Suppressor macrophage treated with lipopolysaccharide for 1 hour (primary cell): ENCODE measurements at regions not wholly inside any gene's neighbourhood (a gene's known extent, or its start where the extent isn't known, plus 50 kb on each side); places are given as distances from the start of the nearest gene placed in this dataset.
"Not testable (repeated sequence)": the region's sequence is repeated elsewhere in the genome, so short reads cannot be mapped to it uniquely, and the experiment has no call there.

Source experiments
- DNase-seq, 3 donors: peaks; one replicate each; pipeline ENCODE4 v3.0.0-alpha.2; 2020 to 2022

DNA sequence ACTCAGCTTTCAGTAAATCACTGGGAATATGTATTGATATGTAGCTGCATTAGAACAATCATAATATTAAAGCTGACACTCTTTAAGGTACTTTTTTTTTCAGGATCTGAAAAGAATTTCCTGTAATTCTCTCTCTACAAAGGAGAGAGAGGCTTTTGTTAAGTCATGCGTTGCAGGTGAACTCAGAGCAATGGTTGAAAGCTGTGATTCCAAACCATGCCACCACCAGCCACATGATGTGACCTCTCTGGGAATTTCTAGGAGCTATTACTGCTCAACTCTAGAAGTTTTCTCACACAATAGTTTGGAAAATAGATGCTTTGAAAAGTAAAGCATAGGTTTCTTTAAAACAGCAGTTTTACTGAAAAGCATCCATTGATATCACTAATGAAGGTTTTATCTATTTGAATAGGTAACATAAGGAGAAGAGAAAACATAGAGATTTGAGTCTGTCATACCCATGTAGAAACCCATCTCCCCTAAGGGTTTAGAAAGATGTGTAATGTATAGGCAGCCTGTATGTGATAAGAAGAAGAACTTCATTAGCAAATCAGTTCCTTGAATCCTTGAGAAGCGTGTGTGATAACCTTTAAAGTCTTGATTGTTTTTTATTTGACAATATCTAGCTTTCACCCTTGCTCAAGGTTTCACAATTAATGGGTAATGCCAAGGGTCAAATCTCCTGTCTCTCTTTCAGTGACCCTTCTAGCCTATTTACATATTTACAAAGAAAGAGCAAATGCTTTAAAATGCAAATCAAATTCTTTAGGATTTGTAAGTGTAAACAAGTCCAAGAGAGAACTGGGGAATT is 161.0 kb upstream of the ANKRD50 start:
- DNase-seq, result no peak

DNA sequence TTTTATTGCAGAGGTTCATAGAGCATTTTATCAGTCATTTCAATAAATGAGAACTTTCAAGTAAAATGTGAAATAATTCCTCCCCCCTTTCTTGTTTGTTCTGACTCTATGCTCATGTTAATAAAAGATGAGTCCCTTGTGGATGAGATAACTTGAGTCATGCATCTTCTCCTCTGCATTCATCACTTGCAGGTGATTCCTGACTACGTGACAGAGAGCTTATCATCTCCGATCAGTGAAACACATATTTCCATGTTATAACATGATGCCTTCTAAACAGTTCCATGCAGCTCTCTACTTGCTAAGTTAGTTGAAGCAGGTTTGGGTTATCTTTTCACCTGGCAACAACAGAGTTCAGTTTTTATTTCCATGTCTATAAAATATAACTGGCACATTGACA is 160.1 kb upstream of the ANKRD50 start:
- DNase-seq, result no peak

DNA sequence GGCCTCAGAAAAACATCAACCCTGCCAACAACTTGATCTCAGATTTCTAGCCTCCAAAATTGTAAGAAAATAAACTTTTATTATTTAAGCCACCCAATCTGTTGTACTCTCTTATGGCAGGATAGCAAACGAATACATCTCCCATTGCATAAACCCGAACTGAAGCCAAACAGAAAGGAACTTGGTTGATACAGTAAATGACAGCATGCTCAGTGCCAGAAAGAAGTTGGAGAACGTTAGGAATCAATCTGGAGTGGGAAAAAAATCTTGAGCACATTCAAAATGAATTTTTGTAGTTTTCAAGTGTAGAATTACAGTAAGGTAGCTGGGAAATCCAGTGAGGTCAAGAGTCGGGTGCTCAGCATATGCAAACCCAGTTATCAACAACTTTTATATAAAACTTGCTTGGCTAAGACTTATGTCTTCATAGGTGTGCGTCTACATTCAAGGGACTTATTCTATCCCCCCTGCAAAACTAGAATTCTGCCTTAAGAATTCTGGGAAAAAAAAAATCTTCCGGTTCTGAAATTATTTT is 157.5 kb upstream of the ANKRD50 start:
- DNase-seq, result no peak

DNA sequence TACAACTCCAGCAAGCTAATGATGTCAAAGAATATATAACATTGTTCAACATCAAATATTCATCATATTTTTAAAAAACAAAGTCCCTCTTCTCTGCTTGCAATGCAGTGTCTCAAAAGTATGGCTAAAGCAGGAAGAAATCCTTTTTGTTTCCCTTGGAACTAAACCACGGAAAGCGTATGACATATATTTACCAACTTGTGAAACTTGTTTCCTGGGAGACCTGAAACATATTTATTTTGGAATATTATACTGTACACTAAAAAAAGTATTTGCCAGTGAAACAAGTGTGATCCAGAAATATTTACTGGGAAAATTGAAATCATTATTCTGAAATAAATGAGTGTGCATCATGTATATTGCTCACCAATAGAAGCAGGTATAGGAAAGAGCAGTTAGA is 156.0 kb upstream of the ANKRD50 start:
- no peak for DNase-seq

DNA sequence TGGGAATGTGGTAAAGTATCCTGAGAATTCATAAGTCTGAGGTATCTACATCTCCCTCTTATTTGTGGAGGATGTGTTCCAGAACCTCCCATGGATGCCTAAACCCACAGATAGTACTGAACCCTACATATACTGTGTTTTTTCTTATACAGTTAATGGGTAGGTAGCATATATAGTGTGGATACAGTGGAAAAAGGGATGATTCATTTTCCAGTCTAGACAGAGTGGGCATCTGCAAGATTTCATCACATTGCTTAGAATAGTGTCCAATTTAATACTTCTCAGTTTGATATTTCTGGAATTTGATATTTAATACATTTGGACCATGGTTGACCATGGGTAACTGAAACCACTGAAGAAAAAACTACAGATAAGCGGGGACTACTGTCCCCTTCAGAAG is 155.0 kb upstream of the ANKRD50 start:
- no peak for DNase-seq

DNA sequence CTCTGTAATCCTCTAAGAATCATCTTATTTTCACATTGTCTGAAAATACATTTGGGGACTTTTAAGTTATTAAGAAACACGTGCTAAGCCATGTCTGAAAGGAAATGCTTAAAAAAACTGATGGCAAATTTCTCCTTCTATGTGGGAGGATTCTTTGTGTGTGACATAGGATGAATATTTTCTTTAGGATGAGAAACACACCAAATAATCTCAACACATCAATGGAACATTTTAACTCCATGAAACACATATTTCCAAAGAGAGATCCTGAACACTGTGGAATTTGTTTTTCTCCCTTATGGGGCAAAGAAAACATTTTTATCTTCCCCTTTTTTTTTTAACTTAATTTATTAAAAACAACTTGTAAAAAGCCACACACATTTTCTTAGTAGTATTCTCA is 153.8 kb upstream of the ANKRD50 start:
- DNase-seq, result no peak

DNA sequence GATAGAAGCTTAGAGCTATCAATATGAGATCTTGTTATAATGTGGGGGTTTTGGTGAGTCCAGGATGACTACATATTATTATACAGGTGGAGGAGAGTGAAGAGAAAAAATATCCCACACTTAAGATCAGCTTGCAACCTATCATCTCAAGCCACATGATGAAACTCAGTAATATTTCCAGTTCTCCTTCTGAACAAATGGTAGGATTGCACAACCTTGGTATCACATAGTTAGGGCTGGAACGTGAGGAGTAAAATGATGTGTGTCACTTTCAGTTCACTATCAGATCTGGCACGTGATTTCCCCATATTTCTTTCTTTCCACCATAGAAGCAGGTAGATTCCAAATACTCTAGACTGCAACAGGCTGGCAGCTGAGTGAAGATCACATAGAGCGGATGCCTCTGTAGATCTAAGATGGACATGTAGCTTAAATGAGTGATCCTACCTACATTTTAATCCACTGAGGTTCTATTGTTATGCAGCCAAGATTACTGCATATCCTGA is 150.6 kb upstream of the ANKRD50 start:
- peak in 1 of 3 donors; percentile 3 for DNase-seq

DNA sequence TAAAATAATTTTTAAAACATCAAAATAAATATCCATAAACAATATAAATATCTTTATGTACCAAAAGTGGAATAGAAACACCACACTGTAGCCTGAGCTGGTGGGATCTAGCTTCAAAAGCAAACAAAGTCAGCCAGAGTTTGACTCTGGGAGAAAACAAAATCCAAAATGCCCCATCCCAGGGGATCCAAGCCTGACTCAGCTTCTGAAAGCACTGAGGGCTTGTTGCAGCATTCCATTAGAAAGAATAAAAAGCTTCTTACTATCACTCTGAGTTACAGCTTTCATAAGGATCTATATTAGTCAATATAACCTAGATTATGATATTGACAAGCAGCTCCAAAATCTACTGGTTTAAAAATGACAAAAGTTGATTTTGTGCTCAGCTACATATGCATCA is 149.7 kb upstream of the ANKRD50 start:
- no peak for DNase-seq

DNA sequence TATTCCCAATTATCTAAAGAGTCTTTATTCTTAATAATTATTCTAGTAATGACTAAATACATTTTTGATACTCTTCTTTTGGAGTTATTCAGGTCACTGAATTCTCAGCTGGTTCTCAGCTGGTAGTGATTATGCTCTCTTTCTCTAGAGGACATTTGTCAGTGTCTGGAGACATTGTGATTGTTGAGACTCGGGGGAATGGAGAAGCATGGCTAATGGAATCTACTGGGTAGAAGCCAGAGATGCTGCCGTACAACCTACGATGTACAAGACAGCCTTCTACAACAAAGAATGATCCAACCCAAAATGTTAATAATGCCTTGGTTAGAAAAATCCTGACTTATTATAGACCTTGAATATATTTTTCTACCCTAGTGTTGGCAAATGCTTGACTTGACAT is 149.2 kb upstream of the ANKRD50 start:
- DNase-seq, result no peak

DNA sequence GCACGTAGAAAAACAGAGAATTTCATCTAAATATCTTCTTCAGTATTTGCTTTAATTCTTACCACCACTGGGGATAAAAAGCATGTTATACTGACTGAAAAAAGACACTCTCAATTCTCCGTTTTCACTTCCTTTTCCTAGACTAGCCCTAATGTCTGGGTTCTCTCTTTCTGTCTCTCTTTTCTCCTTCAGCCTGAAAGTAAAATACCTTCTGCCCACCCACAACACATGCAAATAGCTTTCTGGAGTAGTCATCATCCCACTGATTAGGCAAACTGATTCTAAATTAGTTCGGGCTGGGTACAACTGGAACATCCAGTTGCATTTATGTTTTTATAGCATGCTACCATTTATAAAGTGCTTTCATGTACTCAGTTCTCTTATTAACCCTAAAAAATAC is 142.4 kb upstream of the ANKRD50 start:
- DNase-seq, result no peak

DNA sequence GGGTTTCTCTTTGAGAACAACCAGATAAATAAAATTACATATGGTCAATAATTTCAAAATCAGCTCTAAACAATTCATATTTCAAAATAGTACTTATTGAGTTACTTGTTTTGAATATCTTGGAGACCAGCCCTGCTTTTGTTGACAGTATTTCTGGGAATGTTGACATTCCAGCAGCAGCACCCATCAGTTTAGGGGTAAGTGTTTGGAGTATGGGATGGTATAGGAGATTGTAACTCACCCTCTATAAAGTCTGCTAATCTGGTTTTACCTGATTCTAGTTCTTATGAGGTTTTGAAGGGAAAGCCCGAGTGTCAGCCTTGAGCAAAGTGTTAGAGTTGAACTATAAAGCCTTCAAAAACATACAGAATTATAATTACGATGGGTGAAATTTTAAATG is 139.2 kb upstream of the ANKRD50 start:
- no peak for DNase-seq

DNA sequence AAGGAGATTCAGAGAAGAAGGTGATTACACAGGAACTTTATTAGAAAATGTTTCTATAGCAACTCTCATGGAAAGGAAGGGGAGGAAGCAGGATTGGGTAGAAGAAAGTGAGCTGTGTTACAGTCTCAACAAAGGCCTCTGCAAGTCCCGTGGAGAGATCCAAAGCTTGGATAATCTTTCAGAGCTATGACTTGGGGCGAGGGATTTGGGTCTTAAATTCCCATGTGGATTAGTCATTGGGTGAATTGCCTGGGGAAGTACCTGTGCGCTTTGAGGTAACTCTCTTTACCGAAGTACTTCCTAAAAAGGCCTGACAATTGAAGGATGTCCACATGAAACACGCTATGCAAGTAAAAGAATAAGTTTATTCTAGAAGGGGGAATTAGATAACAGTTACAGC is 133.8 kb upstream of the ANKRD50 start:
- DNase-seq, result no peak

DNA sequence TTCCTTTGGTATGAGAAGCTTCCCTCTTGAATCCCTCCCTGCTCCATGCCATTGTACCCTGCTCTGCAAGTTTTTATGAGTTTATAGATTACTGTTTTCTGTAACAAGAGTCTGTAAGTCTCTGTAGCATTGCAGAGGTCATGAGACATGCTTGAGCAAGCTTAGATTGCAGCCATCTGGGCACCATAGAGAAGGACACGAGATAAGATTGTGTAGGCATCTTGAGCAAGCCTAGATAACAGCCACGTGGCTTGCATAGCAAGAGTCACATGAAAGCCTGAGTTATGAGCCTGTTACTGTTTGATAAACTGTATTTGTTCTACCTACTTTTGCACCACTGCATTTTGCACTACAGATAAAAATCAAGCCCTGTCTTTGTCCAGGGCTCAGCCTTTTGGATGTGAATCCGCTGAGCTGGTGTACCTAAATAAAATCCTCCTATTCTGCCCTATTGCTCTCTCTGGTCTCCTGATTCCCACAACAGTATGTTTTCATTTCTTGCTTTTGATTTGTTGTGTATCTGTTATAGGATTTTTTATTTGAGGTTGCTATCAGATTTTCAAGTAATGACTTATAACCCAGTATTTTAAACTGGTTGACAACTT is 127.4 kb upstream of the ANKRD50 start:
- DNase-seq, result no peak

DNA sequence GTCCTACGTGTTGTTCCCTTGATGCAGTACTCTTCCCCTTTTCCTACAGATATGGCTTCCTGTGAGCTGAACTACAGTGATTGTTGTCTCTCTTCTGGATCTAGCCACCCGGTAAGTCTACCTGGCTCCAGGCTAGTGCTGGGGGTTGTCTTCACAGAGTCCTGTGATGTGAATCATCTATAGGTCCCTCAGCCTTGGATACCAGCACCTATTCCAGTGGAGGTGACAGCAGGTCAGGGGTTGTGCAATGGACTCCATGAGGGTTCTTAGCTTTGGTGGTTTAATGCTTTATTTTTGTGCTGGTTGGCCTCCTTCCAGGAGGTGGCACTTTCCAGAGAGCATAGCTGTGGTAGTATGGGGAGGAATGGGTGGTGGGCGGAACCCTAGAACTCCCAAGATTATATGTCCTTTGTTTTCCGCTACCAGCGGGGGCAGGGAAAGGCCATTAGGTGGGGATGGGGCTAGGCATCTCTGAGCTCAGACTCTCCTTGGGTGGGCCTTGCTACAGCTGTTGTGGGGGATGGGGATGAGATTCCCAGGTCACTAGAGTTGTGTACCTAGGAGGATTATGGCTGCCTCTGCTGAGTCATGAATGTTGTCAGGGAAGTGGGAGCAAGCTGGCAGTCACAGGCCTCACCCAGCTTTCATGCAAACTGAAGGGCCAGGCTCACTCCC is 121.4 kb upstream of the ANKRD50 start:
- no peak for DNase-seq

DNA sequence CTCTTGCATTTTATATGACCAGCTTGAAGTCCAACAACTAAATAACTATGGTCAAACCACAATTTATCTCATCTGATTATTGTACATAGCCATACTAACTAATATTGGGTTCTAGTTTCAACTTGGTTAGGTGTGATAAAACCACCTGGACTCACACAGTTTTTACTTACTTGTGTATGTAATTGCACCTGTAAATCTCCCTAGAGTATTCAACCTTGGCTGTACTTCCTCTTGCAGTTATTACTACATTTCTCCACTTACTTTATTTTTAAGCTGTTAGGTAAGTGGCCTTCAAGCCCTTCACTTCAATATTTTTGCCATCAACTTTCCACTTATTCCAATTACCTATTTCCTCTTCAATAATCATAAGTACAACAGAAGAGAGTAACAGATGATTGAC is 115.8 kb upstream of the ANKRD50 start:
- DNase-seq, result no peak

DNA sequence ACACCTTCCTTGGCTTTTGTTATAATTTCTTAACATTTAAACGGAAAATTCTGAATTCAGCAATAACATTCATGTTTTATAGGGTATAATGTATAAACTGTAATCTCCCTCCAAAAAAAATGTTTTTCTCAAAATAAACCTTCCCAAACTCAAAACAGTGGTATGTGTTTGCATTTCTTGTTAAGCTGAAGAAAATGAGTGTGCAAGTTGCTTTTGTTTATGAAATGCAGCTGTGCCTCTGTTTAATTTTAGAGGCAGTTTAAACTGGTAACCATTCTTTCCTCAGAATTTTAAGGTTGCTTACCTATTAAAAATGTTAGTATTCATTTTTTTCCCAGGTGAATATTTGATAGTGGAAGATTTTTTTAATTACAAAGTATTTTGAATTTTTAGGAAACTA is 105.0 kb upstream of the ANKRD50 start:
- no peak for DNase-seq

DNA sequence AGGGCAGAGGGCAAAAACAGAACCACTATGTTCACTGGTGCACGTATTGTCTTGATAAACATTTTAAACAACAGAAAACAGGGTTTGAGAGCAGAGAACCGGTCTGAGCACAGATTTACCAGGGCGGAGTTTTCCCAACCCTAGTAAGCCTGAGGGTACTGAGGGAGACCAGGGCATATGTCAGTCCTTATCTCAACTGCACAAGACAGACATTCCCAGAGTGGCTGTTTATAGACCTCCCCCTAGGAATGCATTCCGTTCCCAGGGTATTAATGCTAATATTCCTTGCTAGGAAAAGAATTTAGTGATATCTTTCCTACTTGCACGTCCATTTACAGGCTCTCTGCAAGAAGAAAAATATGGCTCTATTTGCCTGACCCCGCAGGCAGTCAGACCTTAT is 99.7 kb upstream of the ANKRD50 start:
- DNase-seq, result not testable (repeated sequence)

DNA sequence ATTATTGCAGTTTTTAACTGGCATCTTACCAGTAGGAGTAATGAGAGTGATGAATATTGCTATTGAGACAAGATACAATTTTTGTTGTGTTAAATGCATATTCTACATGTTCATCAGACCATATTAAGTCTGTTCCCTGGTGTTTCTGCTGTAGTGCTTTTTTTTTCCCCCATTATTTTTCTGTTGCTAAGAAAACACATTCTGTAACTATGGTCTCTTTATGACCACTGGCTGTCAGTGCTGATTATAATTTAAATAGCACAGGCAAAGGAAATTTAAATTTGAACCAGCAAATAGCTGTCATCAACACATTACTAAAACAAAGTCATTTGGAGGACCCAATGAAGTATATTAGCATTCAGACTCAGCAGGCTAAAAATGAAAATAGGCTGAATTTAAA is 98.3 kb upstream of the ANKRD50 start:
- DNase-seq, result no peak

DNA sequence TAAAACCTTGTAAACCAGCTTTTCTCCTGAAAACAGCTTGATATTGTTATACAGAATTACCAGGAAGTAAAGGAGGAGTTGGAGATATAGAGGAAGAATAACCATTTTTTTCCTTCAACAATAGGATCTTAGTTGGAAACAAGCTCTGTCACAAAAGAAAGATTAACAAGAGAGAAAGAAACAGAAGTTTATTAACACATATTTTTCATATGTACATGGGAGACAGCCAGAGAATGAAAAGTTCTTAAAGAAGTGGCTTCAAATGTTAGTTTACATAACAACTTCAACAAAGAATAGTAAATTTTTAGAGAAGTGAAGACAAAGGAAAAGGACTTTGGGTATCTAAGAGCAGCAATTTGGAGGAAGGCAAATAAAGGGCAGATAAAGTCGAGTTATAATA is 94.9 kb upstream of the ANKRD50 start:
- no peak for DNase-seq

DNA sequence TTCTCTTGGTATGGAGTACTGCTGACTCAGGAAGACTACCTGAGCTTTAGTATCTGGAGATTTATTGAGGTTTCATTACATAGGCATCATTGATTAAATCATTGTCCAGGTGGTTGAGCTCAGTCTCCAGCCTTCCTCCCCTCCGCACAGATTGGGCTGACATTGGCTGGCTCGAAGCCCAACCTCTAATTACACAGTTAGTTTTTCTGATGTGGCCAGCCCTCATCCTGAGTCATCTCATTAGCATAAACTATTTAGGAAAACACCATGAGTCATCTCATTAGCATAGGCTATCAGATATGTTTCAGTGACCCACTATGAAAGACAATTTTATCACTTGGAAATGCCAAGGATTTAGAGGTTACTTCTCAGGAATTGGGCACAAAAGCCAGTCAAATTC is 93.9 kb upstream of the ANKRD50 start:
- peak in 1 of 3 donors; percentile 1 for DNase-seq

DNA sequence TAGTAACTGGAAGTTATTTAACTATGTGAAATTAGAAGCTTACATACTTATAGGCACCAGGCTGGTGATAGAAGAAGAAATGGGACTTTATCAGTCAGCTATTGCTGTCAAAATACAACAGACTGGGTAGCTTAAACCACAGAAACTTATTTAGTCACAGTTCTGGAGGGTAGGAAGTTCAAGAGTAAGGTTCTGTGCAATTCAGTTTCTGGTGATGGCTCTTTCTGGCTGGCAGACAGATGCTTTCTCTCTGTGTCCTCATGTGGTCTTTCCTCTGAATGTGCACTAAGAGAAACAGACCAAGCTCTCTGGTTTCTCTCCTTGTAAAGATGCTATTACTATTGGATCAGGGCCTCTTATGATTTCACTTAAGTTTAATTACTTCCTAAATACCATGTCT is 92.1 kb upstream of the ANKRD50 start:
- no peak for DNase-seq

DNA sequence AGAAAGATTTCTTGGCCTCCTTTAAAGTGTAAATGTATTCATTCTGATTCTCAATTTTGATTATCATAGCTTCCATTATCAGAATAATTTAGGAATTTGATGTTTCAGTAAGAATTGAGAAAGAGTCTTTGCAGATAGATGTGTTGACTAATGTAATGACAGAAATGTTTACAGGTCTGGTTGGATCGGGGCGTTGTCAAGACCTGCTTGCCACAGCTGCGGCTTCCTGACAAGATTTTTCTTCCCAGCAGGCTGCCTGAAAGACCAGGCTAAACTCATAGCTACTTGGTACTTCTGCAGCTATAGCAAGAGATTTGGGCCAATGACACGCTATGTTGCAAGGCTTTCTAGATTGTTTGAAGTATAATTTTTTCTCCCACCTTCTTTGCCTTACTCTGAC is 91.5 kb upstream of the ANKRD50 start:
- DNase-seq, result no peak

DNA sequence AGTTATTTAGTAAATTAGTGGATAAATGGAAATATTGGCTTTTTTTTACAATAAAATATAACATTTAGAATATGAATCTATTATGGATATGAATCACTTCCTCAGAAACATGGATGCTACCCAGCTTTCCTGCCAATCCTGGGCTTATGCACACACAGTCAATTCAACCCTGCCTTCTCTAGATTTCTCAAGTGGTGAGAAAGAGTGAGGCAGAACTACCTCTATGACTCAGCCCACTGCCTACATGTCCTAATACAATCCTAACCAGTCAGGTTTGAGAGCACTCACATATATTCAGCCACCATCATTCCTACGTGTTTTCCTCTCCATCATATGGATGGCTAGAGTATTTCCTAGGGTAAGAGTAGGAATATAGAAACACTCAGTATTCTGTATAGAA is 91.1 kb upstream of the ANKRD50 start:
- DNase-seq, result no peak

DNA sequence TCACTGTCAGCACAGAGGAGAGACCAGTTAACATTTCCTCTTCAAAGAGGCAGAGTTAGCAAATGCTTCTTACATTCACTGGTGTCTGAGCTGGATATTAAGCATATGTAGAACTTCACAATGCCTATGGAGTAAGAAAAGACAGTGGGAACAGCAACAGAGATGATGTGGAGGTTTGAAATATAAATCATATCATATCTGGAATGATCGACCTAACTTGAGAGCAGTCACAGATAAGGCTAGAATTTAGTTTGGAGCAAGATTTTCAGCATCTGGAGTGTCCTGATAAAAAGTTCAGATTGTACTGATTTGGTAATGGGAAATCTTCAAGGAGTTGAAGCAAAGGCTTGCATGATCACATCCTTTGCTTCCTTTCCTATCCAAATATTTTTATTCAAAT is 90.5 kb upstream of the ANKRD50 start:
- no peak for DNase-seq
